SK-N-SH treated with all-trans-retinoic acid at 6 μM for 48 hours (cell line): ENCODE measurements at regions not wholly inside any gene's neighbourhood (a gene's known extent, or its start where the extent isn't known, plus 50 kb on each side); places are given as distances from the start of the nearest gene placed in this dataset.

ENCODE experiments used
- ARNTL ChIP-seq: fragments of 450-650 bp; formaldehyde crosslinking; IDR thresholded peaks from 2 replicates; pipeline ENCODE4 v1.5.0; 2020; ENCODE audit warnings: low read depth, mild to moderate bottlenecking, moderate library complexity, borderline replicate concordance
- BACH2 ChIP-seq: fragments of 250-450 bp; sonication (Bioruptor Pico); IDR thresholded peaks from 2 replicates; pipeline ENCODE4 v1.9.0; 2021; ENCODE audit warnings: mild to moderate bottlenecking, borderline replicate concordance
- CREB5 ChIP-seq: fragments of 250-450 bp; sonication (Bioruptor Pico); IDR thresholded peaks from 2 replicates; pipeline ENCODE4 v1.5.1; 2020; ENCODE audit warnings: low read depth, mild to moderate bottlenecking, moderate library complexity
- CSDC2 ChIP-seq: fragments of 250-450 bp; sonication (Bioruptor Pico); IDR thresholded peaks from 2 replicates; pipeline ENCODE4 v1.5.0; 2020; ENCODE audit warnings: mild to moderate bottlenecking, moderate library complexity
- OSR1 ChIP-seq: fragments of 250-450 bp; sonication (Bioruptor Pico); IDR thresholded peaks from 2 replicates; pipeline ENCODE4 v1.8.0; 2022; ENCODE audit warnings: moderate library complexity, mild to moderate bottlenecking, inconsistent platforms
- PATZ1 ChIP-seq: fragments of 250-450 bp; sonication (Bioruptor Pico); IDR thresholded peaks from 2 replicates; pipeline ENCODE4 v1.8.0; 2020; ENCODE audit warnings: mild to moderate bottlenecking, moderate library complexity, borderline replicate concordance
- POU6F1 ChIP-seq: fragments of 250-450 bp; sonication (Bioruptor Pico); IDR thresholded peaks from 2 replicates; pipeline ENCODE4 v1.8.0; 2021; ENCODE audit warnings: low read depth, mild to moderate bottlenecking, moderate library complexity, borderline replicate concordance
- TCF4 ChIP-seq: fragments of 250-450 bp; sonication (Bioruptor Pico); IDR thresholded peaks from 2 replicates; pipeline ENCODE4 v1.8.0; 2021; ENCODE audit warnings: mild to moderate bottlenecking, moderate library complexity, borderline replicate concordance
- TOX ChIP-seq: fragments of 250-450 bp; sonication (Bioruptor Pico); IDR thresholded peaks from 2 replicates; pipeline ENCODE4 v1.8.0; 2021; ENCODE audit warnings: mild to moderate bottlenecking, moderate library complexity, borderline replicate concordance
- TSHZ2 ChIP-seq: fragments of 250-450 bp; sonication (Bioruptor Pico); IDR thresholded peaks from 2 replicates; pipeline ENCODE4 v1.5.0; 2020; ENCODE audit warnings: mild to moderate bottlenecking, moderate library complexity
- ZFP3 ChIP-seq: fragments of 250-450 bp; sonication (Bioruptor Pico); IDR thresholded peaks from 2 replicates; pipeline ENCODE4 v1.5.0; 2020; ENCODE audit warnings: mild to moderate bottlenecking, moderate library complexity
- ZFP30 ChIP-seq: fragments of 450-650 bp; formaldehyde crosslinking; IDR thresholded peaks from 2 replicates; pipeline ENCODE4 v1.5.0; 2022; ENCODE audit warnings: mild to moderate bottlenecking, moderate library complexity
- ZNF70 ChIP-seq: fragments of 450-650 bp; formaldehyde crosslinking; IDR thresholded peaks from 2 replicates; pipeline ENCODE4 v1.5.0; 2020; ENCODE audit warnings: mild to moderate bottlenecking, moderate library complexity

GRCh38 chr4:42302348-42302747 lies 94.9 kb upstream of the SHISA3 start:
- TF ChIP-seq TOX (CRISPR knock-in tag): no peak
- TF ChIP-seq ZFP30 (CRISPR knock-in tag): no peak
- no peak for TF ChIP-seq CSDC2 (CRISPR knock-in tag)
- TF ChIP-seq ZFP3 (CRISPR knock-in tag): no peak
- no peak for TF ChIP-seq OSR1 (CRISPR knock-in tag)
- TF ChIP-seq POU6F1 (CRISPR knock-in tag): no peak
- TF ChIP-seq PATZ1 (CRISPR knock-in tag): no peak
- no peak for TF ChIP-seq CREB5 (CRISPR knock-in tag)
- TF ChIP-seq BACH2: no peak
- TF ChIP-seq TSHZ2 (CRISPR knock-in tag): no peak
- TF ChIP-seq ZNF70 (CRISPR knock-in tag): no peak
- TF ChIP-seq ARNTL: no peak
- TF ChIP-seq TCF4 (CRISPR knock-in tag): no peak
